GM18502 (cell line): ENCODE measurements at regions not wholly inside any gene's neighbourhood (a gene's known extent, or its start where the extent isn't known, plus 50 kb on each side); places are given as distances from the start of the nearest gene placed in this dataset.

Experiments used
- ATAC-seq: cut with Tn5 transposase; IDR thresholded peaks from one replicate; pipeline ENCODE4 v1.9.1; 2021; ENCODE audit warnings: mild to moderate bottlenecking; ENCODE audit not compliant: unreplicated experiment, poor library complexity

GRCh38 chr4:34771632-34772031 lies 1472.7 kb downstream of the ARAP2 start:
- ATAC-seq, result no peak

- no peak for ATAC-seq
Measured at GRCh38 chr4:34790131-34790530, 1454.2 kb downstream of the ARAP2 start.

GRCh38 chr4:34791209-34791608 lies 1453.1 kb downstream of the ARAP2 start:
- no peak for ATAC-seq

- no peak for ATAC-seq
Measured at GRCh38 chr4:34800953-34801352, 1443.4 kb downstream of the ARAP2 start.

- no peak for ATAC-seq
Measured at GRCh38 chr4:34814266-34814665, 1430.0 kb downstream of the ARAP2 start.

GRCh38 chr4:34824515-34824914 lies 1419.8 kb downstream of the ARAP2 start:
- no peak for ATAC-seq

- no peak for ATAC-seq
Measured at GRCh38 chr4:34826660-34827059, 1417.7 kb downstream of the ARAP2 start.

DNA sequence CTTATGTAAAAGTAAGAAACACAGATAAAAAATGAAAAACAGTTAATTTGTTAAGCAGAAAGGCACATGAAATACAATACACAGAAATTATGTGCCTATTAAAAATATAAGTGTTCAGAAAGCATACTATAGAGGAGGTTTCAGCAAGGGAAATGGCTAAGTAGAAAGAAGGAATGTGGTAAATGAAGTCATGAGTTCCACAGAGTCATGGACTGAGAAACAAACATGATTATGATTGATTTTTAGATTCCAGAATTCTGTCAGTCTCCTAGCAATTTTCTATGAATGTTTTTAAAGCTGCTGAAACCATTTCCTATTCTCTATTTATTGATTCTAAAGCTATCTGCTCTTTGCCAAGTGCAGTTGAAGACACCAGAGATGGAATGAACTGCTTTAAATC lies 1398.4 kb downstream of the ARAP2 start:
- no peak for ATAC-seq

- no peak for ATAC-seq
Measured at GRCh38 chr4:34850421-34850820, 1393.9 kb downstream of the ARAP2 start.

GRCh38 chr4:34850968-34851367 lies 1393.3 kb downstream of the ARAP2 start:
- ATAC-seq, result no peak

GRCh38 chr4:34851411-34851810 lies 1392.9 kb downstream of the ARAP2 start:
- no peak for ATAC-seq

DNA sequence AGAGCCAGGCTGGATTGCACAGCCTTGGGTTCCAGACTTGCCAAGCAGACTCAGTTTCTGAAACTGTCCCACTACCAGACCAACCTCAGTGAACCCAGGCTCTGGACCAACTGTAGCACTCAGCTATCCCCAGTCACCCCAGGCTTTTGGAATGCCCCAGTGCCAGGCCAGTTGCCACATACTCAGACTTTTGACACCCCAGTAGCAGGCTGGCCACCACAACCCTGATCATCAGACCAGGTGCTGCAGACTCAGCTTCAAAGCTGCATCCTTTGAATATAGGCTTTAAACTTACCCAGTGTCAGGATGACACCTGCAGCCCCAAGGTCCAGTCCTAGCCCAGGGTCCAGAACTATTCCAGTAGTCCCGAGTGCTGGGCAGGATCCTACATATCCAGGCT lies 1389.9 kb downstream of the ARAP2 start:
- no peak for ATAC-seq

DNA sequence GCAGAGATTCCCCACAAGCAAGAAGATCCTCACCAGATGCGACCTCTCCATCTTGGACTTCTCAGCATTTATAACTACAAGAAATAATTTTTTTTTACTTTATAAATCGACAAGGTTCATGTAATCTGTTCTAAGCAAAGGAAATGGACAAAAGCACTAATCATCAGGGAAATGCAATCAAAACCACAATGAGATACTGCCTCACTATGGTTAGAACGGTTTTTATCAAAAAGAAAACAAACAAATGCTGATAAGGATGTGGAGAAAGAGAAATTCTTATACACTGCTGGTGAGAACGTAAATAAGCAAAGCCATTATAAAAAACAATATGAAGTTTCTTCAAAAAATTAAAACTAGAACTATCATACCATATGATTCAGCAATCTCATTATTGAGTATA lies 1382.6 kb downstream of the ARAP2 start:
- no peak for ATAC-seq

DNA sequence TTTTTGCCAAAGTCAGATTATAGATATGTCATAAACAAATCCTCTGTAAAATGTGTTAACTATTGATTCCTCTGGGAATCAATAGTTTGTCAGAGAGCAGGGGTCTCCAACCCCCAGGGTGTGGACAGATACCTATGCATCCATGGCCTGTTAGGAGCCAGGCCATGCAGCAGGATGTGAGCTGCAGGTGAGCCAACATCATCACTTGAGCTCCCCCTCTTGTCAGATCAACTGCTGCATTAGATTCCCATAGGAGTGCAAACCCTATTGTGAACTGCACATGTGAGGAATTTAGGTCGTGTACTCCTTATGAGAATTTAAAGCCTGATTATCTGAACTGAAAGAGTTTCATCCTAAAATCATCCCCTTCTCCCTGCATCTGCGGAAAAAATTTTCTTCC lies 1365.4 kb downstream of the ARAP2 start:
- no peak for ATAC-seq

- no peak for ATAC-seq
Measured at GRCh38 chr4:34880246-34880645, 1364.1 kb downstream of the ARAP2 start.

DNA sequence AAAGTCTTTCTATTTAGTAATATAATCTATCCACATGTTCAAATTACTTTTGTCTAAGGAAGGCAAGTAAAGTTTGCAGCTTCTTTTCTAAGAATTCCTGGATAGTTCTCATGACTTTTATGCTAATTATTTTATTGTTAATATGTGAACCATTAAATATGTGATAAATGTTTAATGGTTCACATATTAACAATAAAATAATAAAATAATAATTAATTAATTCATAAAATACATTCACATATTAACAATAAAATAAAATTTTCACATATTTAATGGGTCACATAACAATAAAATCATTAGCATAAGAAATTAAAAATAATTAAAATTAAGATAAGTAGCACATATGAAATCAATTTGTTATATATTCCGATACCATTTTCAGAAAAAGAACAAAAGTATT lies 1352.4 kb downstream of the ARAP2 start:
- no peak for ATAC-seq

DNA sequence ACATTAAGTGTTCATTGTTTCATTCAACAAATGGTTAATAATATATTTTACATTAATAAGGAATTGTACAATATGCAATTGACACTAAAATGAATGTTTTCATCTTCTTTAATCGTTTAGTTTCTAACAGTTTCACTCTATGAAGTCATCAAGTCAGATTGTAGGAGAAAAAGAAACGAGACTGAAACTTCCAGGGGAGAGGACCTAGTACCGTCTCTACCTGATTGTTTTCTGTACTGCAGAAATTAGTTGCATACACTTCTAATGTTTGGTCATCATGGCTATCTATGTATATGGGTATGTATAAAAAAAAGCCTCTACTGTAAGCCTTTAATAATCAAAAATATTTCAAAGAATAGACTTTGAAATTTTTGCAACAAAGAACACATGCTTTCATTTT lies 1350.9 kb downstream of the ARAP2 start:
- no peak for ATAC-seq

DNA sequence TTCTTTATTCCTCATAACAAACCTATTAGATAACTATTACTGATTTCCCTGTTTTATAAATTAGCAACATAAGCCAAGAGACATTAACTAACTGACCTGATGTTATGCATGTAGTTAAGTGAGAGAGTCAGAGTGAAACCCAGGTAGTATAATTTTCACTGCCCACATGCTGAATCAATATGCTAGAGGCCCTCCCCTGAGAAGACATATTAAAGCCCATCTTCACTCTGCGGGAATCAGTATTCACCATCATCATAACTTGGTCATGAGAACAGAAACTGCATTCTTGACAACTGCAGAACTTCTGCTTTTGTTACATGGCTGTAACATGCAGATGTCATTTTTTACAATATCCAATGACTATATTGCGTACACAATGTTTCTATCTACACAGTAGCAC lies 1324.3 kb downstream of the ARAP2 start:
- ATAC-seq, result no peak

GRCh38 chr4:34921391-34921790 lies 1322.9 kb downstream of the ARAP2 start:
- no peak for ATAC-seq

- no peak for ATAC-seq
Measured at GRCh38 chr4:34922325-34922724, 1322.0 kb downstream of the ARAP2 start.

- ATAC-seq, result no peak
Measured at GRCh38 chr4:34932591-34932990, 1311.7 kb downstream of the ARAP2 start.

DNA sequence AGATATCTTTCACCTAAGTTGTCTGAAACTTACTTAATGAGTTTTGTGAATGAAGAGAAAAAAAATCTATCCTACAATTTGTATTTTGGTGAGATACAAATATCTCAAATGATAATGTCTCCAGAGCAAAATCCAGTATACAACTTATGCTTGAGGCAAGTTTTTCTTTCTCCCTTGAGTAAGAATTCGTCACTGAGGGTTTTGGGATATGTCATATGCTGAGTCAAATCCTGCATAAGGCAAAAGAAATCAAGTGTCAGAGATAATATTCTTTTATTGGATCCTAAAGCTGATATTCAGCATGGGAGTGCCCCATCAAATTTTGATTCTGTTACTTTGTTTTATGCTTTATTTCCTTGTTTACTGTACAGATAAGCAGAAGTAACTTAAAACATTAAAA lies 1308.6 kb downstream of the ARAP2 start:
- no peak for ATAC-seq

- no peak for ATAC-seq
Measured at GRCh38 chr4:34939073-34939472, 1305.2 kb downstream of the ARAP2 start.
